Subcutaneous abdominal adipose tissue (tissue), 5 donors: ENCODE measurements at regions not wholly inside any gene's neighbourhood (a gene's known extent, or its start where the extent isn't known, plus 50 kb on each side); places are given as distances from the start of the nearest gene placed in this dataset.

Experiments used
- H3K27ac ChIP-seq: one replicate; pipeline ENCODE4 v1.7.0; 2013; ENCODE audit warnings: low read depth, mild to moderate bottlenecking, inconsistent platforms, low read length, moderate library complexity
- H3K27me3 ChIP-seq, 5 donors: one replicate each; pipeline ENCODE4 v1.7.0; 2013; ENCODE audit warnings: low read length in 5 of 5, inconsistent platforms in 1 of 5; ENCODE audit not compliant: control insufficient read depth in 5 of 5, insufficient read depth in 4 of 5
- H3K36me3 ChIP-seq, 5 donors: one replicate each; pipeline ENCODE4 v1.7.0; 2013; ENCODE audit warnings: low read length in 5 of 5; ENCODE audit not compliant: control insufficient read depth in 5 of 5, insufficient read depth in 5 of 5
- H3K4me1 ChIP-seq, 5 donors: one replicate each; pipeline ENCODE4 v1.7.0; 2013; ENCODE audit warnings: low read length in 5 of 5, mild to moderate bottlenecking in 3 of 5, moderate library complexity in 1 of 5; ENCODE audit not compliant: control insufficient read depth in 5 of 5, insufficient read depth in 5 of 5
- H3K4me3 ChIP-seq, 5 donors: one replicate each; pipeline ENCODE4 v1.7.0; 2013; ENCODE audit warnings: low read length in 5 of 5, low read depth in 1 of 5
- H3K9ac ChIP-seq, 5 donors: one replicate each; pipeline ENCODE4 v1.7.0; 2013; ENCODE audit warnings: low read length in 5 of 5, mild to moderate bottlenecking in 4 of 5, moderate library complexity in 3 of 5
- H3K9me3 ChIP-seq, 5 donors: one replicate each; pipeline ENCODE4 v1.7.0; 2013; ENCODE audit warnings: low read length in 5 of 5; ENCODE audit not compliant: control insufficient read depth in 5 of 5
- donor health status: healthy.
- donor health status: healthy.
- donor health status: healthy.
- donor health status: healthy.
- donor health status: healthy.

- Histone ChIP-seq H3K27me3 (no peaks in the 10 kb centered on the region), H3K36me3 (no peaks in the 10 kb centered on the region), H3K9ac (no peak overlapping the region), H3K4me3 (no peak overlapping the region), H3K4me1 (peaks cover 0 to 15% (median 9%) of the 10 kb centered on the region in 5 donors), H3K27ac (no peak overlapping the region), H3K9me3 (no peaks in the 10 kb centered on the region)
These were observed 67.3 kb upstream of the PCSK5 start for GRCh38 chr9:75823151-75823550.

- no peaks in the 10 kb centered on the region for H3K9me3 ChIP-seq
- H3K36me3 ChIP-seq: no peaks in the 10 kb centered on the region
- no peak overlapping the region for H3K4me3 ChIP-seq
- no peak overlapping the region for H3K27ac ChIP-seq
- H3K27me3 ChIP-seq: no peaks in the 10 kb centered on the region
- H3K9ac ChIP-seq: no peak overlapping the region
- H3K4me1 ChIP-seq: peaks cover 0 to 15% (median 9%) of the 10 kb centered on the region in 5 donors
These were observed 65.5 kb upstream of the PCSK5 start for GRCh38 chr9:75824816-75825568.

- H3K36me3 ChIP-seq: no peaks in the 10 kb centered on the region
- H3K27ac ChIP-seq: no peak overlapping the region
- H3K9ac ChIP-seq: no peak overlapping the region
These were observed 64.2 kb upstream of the PCSK5 start for GRCh38 chr9:75826314-75826713.

GRCh38 chr9:75830303-75830702 is 60.2 kb upstream of the PCSK5 start:
- no peaks in the 10 kb centered on the region for H3K27me3 ChIP-seq
- no peak overlapping the region for H3K27ac ChIP-seq
- no peak overlapping the region for H3K4me3 ChIP-seq
- no peak overlapping the region for H3K9ac ChIP-seq
- H3K9me3 ChIP-seq: no peaks in the 10 kb centered on the region
- no peaks in the 10 kb centered on the region for H3K36me3 ChIP-seq
- H3K4me1 ChIP-seq: peaks cover 0 to 8% (median 0%) of the 10 kb centered on the region in 5 donors

More at GRCh38 chr9:75826314-75826713, 64.2 kb upstream of the PCSK5 start:
- H3K4me1 ChIP-seq: peaks cover 0 to 15% (median 9%) of the 10 kb centered on the region in 5 donors
- H3K9me3 ChIP-seq: no peaks in the 10 kb centered on the region
- H3K27me3 ChIP-seq: no peaks in the 10 kb centered on the region
- no peak overlapping the region for H3K4me3 ChIP-seq

GRCh38 chr9:75833778-75834177 is 56.7 kb upstream of the PCSK5 start:
- Histone ChIP-seq H3K27me3 (no peaks in the 10 kb centered on the region), H3K4me3 (no peak overlapping the region), H3K27ac (no peak overlapping the region), H3K36me3 (no peaks in the 10 kb centered on the region), H3K4me1 (no peaks in the 10 kb centered on the region), H3K9ac (no peak overlapping the region), H3K9me3 (no peaks in the 10 kb centered on the region)

GRCh38 chr9:75834878-75835277 is 55.6 kb upstream of the PCSK5 start:
- Histone ChIP-seq H3K27ac (no peak overlapping the region), H3K9me3 (no peaks in the 10 kb centered on the region), H3K4me1 (no peaks in the 10 kb centered on the region), H3K27me3 (no peaks in the 10 kb centered on the region), H3K9ac (no peak overlapping the region), H3K36me3 (no peaks in the 10 kb centered on the region), H3K4me3 (no peak overlapping the region)
